SK-N-SH (cell line): ENCODE measurements at regions not wholly inside any gene's neighbourhood (a gene's known extent, or its start where the extent isn't known, plus 50 kb on each side); places are given as distances from the start of the nearest gene placed in this dataset.
"Not testable (repeated sequence)": the region's sequence is repeated elsewhere in the genome, so short reads cannot be mapped to it uniquely, and the experiment has no call there.

Experiments
- CTCF ChIA-PET: fragments of 300-600, 350-600 bp; formaldehyde crosslinking; extraction: SDS; loops from one replicate; lab custom pipeline; 2021; lab: Yijun Ruan, JAX
- POLR2A ChIA-PET: fragments of 350-600 bp; sonication (Branson Sonifier 250); formaldehyde crosslinking; extraction: SDS; loops from one replicate; lab custom pipeline; 2020; ENCODE audit warnings: antibody characterized with exemption, inconsistent platforms; lab: Yijun Ruan, JAX
- DNase-seq: peaks from one replicate; pipeline ENCODE4 v3.0.0; 2012
- H2AFZ ChIP-seq: fragments of 200-600 bp; sonication (generic); 2 replicates; pipeline ENCODE4 v1.8.1; 2016; ENCODE audit warnings: antibody characterized with exemption, mild to moderate bottlenecking, low read depth
- H3F3A ChIP-seq: fragments of 200-600 bp; sonication (generic); replicated peaks from 2 replicates; pipeline ENCODE3; 2016; ENCODE audit warnings: antibody characterized with exemption, mild to moderate bottlenecking; ENCODE audit not compliant: insufficient read depth
- H3K27ac ChIP-seq, 2 experiments: fragments of 200-500 bp in 1 of 2; fragments of 200-600 bp in 1 of 2; sonication (Bioruptor generic) in 1 of 2; sonication (generic), shearing (Covaris generic) in 1 of 2; 2 replicates each; pipeline versions ENCODE4 v1.5.1 to v1.6.1; 2014 to 2016; ENCODE audit warnings: low read depth in 2 of 2, inconsistent platforms in 1 of 2, low read length in 1 of 2, mild to moderate bottlenecking in 1 of 2, mixed read lengths in 1 of 2
- H3K27me3 ChIP-seq: fragments of 200-600 bp; sonication (generic), shearing (Covaris generic); 2 replicates; pipeline ENCODE4 v1.6.1; 2016; ENCODE audit warnings: mixed run types; ENCODE audit not compliant: insufficient read depth
- H3K36me3 ChIP-seq, 2 experiments: fragments of 200-500 bp in 1 of 2; fragments of 200-600 bp in 1 of 2; sonication (Bioruptor generic) in 1 of 2; sonication (generic) in 1 of 2; replicated peaks in 1 of 2; 2 replicates each; pipeline versions ENCODE3 to v1.5.1; 2014 to 2016; ENCODE audit warnings: low read length in 1 of 2, mild to moderate bottlenecking in 1 of 2; ENCODE audit not compliant: insufficient read depth in 2 of 2, control insufficient read depth in 1 of 2
- H3K4me1 ChIP-seq, 2 experiments: fragments of 200-500 bp in 1 of 2; fragments of 200-600 bp in 1 of 2; sonication (Bioruptor generic) in 1 of 2; sonication (generic), shearing (Covaris generic) in 1 of 2; 2 replicates each; pipeline versions ENCODE4 v1.5.1 to v1.6.1; 2014 to 2016; ENCODE audit warnings: low read depth in 1 of 2, low read length in 1 of 2, mixed run types in 1 of 2; ENCODE audit not compliant: insufficient read depth in 2 of 2, control insufficient read depth in 1 of 2
- H3K4me2 ChIP-seq: fragments of 200-600 bp; sonication (generic), shearing (Covaris generic); 2 replicates; pipeline ENCODE4 v1.6.1; 2017; ENCODE audit warnings: mixed run types
- H3K4me3 ChIP-seq, 2 experiments: fragments of 200-500 bp in 1 of 2; fragments of 200-600 bp in 1 of 2; sonication (Bioruptor generic) in 1 of 2; sonication (generic), shearing (Covaris generic) in 1 of 2; 2 replicates each; pipeline versions ENCODE4 v1.5.1 to v1.8.1; 2014 to 2016; ENCODE audit warnings: low read depth in 2 of 2, inconsistent platforms in 1 of 2, low read length in 1 of 2, mild to moderate bottlenecking in 1 of 2, mixed read lengths in 1 of 2, moderate library complexity in 1 of 2
- H3K79me2 ChIP-seq: fragments of 200-600 bp; sonication (generic); 2 replicates; pipeline ENCODE4 v1.8.1; 2017; ENCODE audit warnings: mild to moderate bottlenecking; ENCODE audit not compliant: insufficient read depth
- H3K9ac ChIP-seq: fragments of 200-600 bp; sonication (generic); 2 replicates; pipeline ENCODE4 v1.6.1; 2017; ENCODE audit warnings: mixed run types
- H3K9me2 ChIP-seq: fragments of 200-600 bp; sonication (generic); 2 replicates; pipeline ENCODE4 v1.6.1; 2017; ENCODE audit warnings: mixed run types
- H3K9me3 ChIP-seq: fragments of 200-600 bp; sonication (generic); 2 replicates; pipeline ENCODE4 v1.6.1; 2017; ENCODE audit warnings: mixed run types, mild to moderate bottlenecking, moderate library complexity
- H4K20me1 ChIP-seq: fragments of 200-600 bp; sonication (generic); 2 replicates; pipeline ENCODE4 v1.6.1; 2017; ENCODE audit warnings: mild to moderate bottlenecking, mixed run types; ENCODE audit not compliant: insufficient read depth
- EZH2phosphoT487 ChIP-seq: fragments of 200-600 bp; sonication (generic); IDR thresholded peaks from 2 replicates; pipeline ENCODE4 v1.6.1; 2017; ENCODE audit warnings: low read depth, mixed run types, mild to moderate bottlenecking, antibody characterized with exemption, moderate library complexity, borderline replicate concordance
- GABPA ChIP-seq: IDR thresholded peaks from 2 replicates; pipeline ENCODE4 v1.4.0; 2012; ENCODE audit warnings: low read depth, mild to moderate bottlenecking
- IRF3 ChIP-seq: fragments of 150-350 bp; IDR thresholded peaks from 2 replicates; pipeline ENCODE4 v1.6.1; 2016; ENCODE audit warnings: mild to moderate bottlenecking, low read depth, low read length
- JUND ChIP-seq: IDR thresholded peaks from 2 replicates; pipeline ENCODE4 v1.4.0; 2012
- MEF2A ChIP-seq: IDR thresholded peaks from 2 replicates; pipeline ENCODE4 v1.4.0; 2012; ENCODE audit warnings: low read depth, borderline replicate concordance
- NFIC ChIP-seq: IDR thresholded peaks from 2 replicates; pipeline ENCODE4 v1.4.0; 2012; ENCODE audit warnings: borderline replicate concordance
- POLR2AphosphoS5 ChIP-seq: IDR thresholded peaks from 2 replicates; pipeline ENCODE4 v1.6.1; 2012; ENCODE audit warnings: low read depth, low read length
- RFX5 ChIP-seq: IDR thresholded peaks from 2 replicates; pipeline ENCODE4 v1.6.1; 2012; ENCODE audit warnings: mild to moderate bottlenecking, improper control_type of control experiment, low read length
- RXRA ChIP-seq: IDR thresholded peaks from 2 replicates; pipeline ENCODE4 v1.4.0; 2012; ENCODE audit warnings: low read depth, mild to moderate bottlenecking, borderline replicate concordance
- SMC3 ChIP-seq: IDR thresholded peaks from 2 replicates; pipeline ENCODE4 v1.6.1; 2012; ENCODE audit warnings: low read depth, low read length, improper control_type of control experiment
- USF1 ChIP-seq: IDR thresholded peaks from 2 replicates; pipeline ENCODE4 v1.4.0; 2012; ENCODE audit warnings: low read depth, borderline replicate concordance
- ZBTB33 ChIP-seq: IDR thresholded peaks from 2 replicates; pipeline ENCODE4 v1.4.0; 2012; ENCODE audit warnings: low read depth, borderline replicate concordance
- WGBS: methylation state at CpG from one replicate; pipeline ENCODE4 v1.1.6; 2017; ENCODE audit warnings: low lambda C conversion rate; 5-methylcytosine and 5-hydroxymethylcytosine counted together
- TF ChIP-seq, protein P1 (sequence below): fragments of 200-600 bp; sonication (generic); IDR thresholded peaks from 2 replicates; pipeline ENCODE4 v1.6.1; 2017; ENCODE audit warnings: antibody characterized with exemption, mild to moderate bottlenecking, moderate library complexity
- TF ChIP-seq, protein P2 (sequence below): IDR thresholded peaks from 2 replicates; pipeline ENCODE4 v1.4.0; 2012; ENCODE audit warnings: low read depth
- TF ChIP-seq, protein P3 (sequence below): fragments of 150-350 bp; IDR thresholded peaks from 2 replicates; pipeline ENCODE4 v1.6.1; 2017; ENCODE audit warnings: antibody characterized with exemption, low read length, low read depth, borderline replicate concordance
- TF ChIP-seq, protein P4 (sequence below): IDR thresholded peaks from 2 replicates; pipeline ENCODE4; 2012

DNA sequence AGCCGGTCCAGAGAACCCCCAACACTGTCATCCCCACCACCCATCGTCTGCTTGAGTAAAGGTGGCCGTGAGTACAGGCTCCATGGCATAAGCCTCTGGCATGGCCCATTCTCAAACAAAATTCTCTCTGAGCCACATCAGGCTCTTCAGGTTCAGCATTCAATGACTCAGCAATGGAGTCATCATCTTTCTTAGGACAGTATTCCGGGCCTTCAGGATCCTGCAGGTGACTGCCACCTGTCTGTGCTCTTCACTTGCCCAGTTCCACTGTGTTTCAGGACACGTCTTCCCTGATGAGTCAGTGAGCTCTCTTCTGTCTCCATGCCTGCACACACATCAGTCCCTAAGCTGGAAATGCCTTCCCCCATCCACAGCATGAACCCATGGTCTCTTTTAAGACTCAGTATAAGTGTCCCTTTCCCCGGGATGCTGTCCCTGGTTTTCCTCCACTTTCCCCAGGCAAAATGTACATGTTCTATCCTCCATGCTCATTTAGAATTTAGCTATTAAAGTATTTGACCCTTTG, 81.1 kb upstream of the FGGY start:
- no peaks in the 10 kb centered on the region for H4K20me1 ChIP-seq
- no peak overlapping the region for H3K4me3 ChIP-seq
- H3K4me1 ChIP-seq: no peaks in the 10 kb centered on the region
- H3F3A ChIP-seq: no peaks in the 10 kb centered on the region
- no peak overlapping the region for H2AFZ ChIP-seq
- ChIA-PET POLR2A (no interaction called here), CTCF (no interaction called here)
- H3K27me3 ChIP-seq: no peaks in the 10 kb centered on the region
- TF ChIP-seq SMC3 (no peak), USF1 (no peak), NFIC (no peak), ZBTB33 (no peak), RFX5 (no peak), MEF2A (no peak), JUND (no peak), IRF3 (no peak), RXRA (no peak), POLR2AphosphoS5 (no peak), GABPA (no peak), EZH2phosphoT487 (no peak)
- TF ChIP-seq, protein P1, sequence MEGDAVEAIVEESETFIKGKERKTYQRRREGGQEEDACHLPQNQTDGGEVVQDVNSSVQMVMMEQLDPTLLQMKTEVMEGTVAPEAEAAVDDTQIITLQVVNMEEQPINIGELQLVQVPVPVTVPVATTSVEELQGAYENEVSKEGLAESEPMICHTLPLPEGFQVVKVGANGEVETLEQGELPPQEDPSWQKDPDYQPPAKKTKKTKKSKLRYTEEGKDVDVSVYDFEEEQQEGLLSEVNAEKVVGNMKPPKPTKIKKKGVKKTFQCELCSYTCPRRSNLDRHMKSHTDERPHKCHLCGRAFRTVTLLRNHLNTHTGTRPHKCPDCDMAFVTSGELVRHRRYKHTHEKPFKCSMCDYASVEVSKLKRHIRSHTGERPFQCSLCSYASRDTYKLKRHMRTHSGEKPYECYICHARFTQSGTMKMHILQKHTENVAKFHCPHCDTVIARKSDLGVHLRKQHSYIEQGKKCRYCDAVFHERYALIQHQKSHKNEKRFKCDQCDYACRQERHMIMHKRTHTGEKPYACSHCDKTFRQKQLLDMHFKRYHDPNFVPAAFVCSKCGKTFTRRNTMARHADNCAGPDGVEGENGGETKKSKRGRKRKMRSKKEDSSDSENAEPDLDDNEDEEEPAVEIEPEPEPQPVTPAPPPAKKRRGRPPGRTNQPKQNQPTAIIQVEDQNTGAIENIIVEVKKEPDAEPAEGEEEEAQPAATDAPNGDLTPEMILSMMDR: no peak
- TF ChIP-seq, protein P2, sequence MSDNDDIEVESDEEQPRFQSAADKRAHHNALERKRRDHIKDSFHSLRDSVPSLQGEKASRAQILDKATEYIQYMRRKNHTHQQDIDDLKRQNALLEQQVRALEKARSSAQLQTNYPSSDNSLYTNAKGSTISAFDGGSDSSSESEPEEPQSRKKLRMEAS: no peak
- TF ChIP-seq, protein P3, sequence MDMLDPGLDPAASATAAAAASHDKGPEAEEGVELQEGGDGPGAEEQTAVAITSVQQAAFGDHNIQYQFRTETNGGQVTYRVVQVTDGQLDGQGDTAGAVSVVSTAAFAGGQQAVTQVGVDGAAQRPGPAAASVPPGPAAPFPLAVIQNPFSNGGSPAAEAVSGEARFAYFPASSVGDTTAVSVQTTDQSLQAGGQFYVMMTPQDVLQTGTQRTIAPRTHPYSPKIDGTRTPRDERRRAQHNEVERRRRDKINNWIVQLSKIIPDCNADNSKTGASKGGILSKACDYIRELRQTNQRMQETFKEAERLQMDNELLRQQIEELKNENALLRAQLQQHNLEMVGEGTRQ: no peak
- TF ChIP-seq, protein P4, sequence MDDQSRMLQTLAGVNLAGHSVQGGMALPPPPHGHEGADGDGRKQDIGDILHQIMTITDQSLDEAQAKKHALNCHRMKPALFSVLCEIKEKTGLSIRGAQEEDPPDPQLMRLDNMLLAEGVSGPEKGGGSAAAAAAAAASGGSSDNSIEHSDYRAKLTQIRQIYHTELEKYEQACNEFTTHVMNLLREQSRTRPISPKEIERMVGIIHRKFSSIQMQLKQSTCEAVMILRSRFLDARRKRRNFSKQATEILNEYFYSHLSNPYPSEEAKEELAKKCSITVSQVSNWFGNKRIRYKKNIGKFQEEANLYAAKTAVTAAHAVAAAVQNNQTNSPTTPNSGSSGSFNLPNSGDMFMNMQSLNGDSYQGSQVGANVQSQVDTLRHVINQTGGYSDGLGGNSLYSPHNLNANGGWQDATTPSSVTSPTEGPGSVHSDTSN: no peak
- no peaks in the 10 kb centered on the region for H3K36me3 ChIP-seq
- no peaks in the 10 kb centered on the region for H3K9me3 ChIP-seq
- H3K9ac ChIP-seq: no peak overlapping the region
- no peak overlapping the region for H3K4me2 ChIP-seq
- 87% methylated on average over 6 of the region's 6 CpGs for WGBS
- no peaks in the 10 kb centered on the region for H3K9me2 ChIP-seq
- H3K79me2 ChIP-seq: no peaks in the 10 kb centered on the region
- no peak overlapping the region for H3K27ac ChIP-seq
- DNase-seq: no peak

GRCh38 chr1:59217439-59217838, 79.5 kb upstream of the FGGY start:
- H4K20me1 ChIP-seq, H3K36me3 ChIP-seq, H3K9me3 ChIP-seq, H3K27ac ChIP-seq, H3K4me3 ChIP-seq, H3K9me2 ChIP-seq, H3K9ac ChIP-seq, H2AFZ ChIP-seq, DNase-seq, H3K27me3 ChIP-seq, CTCF ChIA-PET, H3K4me1 ChIP-seq, H3K4me2 ChIP-seq, H3F3A ChIP-seq, POLR2A ChIA-PET, H3K79me2 ChIP-seq: not testable (repeated sequence)
- 31% methylated on average over 2 of the region's 2 CpGs for WGBS
